Inflammatory macrophage treated with lipopolysaccharide for 4 hours (primary cell): ENCODE measurements at regions not wholly inside any gene's neighbourhood (a gene's known extent, or its start where the extent isn't known, plus 50 kb on each side); places are given as distances from the start of the nearest gene placed in this dataset.
A peak's percentile ranks its signal among the peaks of the same experiment; 100 is the strongest.

Source experiments
- DNase-seq: peaks from one replicate; pipeline ENCODE4 v3.0.0-alpha.2; 2020

- DNase-seq, result no peak
Observed at GRCh38 chr10:71072823-71073210, 139.6 kb upstream of the UNC5B start.

GRCh38 chr10:71073451-71074175 is 138.8 kb upstream of the UNC5B start:
- no peak for DNase-seq

GRCh38 chr10:71074176-71074755 is 138.1 kb upstream of the UNC5B start:
- no peak for DNase-seq

- DNase-seq, result no peak
Observed at GRCh38 chr10:71075086-71075758, 137.1 kb upstream of the UNC5B start.

GRCh38 chr10:71075759-71076472 is 136.5 kb upstream of the UNC5B start:
- DNase-seq, result no peak

- no peak for DNase-seq
Observed at GRCh38 chr10:71076473-71077142, 135.8 kb upstream of the UNC5B start.

- DNase-seq, result no peak
Observed at GRCh38 chr10:71077143-71077581, 135.2 kb upstream of the UNC5B start.

- DNase-seq, result no peak
Observed at GRCh38 chr10:71077796-71078453, 134.4 kb upstream of the UNC5B start.

GRCh38 chr10:71078454-71079145 is 133.8 kb upstream of the UNC5B start:
- no peak for DNase-seq

- no peak for DNase-seq
Observed at GRCh38 chr10:71079761-71080380, 132.5 kb upstream of the UNC5B start.

GRCh38 chr10:71080381-71081228 is 131.8 kb upstream of the UNC5B start:
- DNase-seq, result no peak

GRCh38 chr10:71081229-71081560 is 131.2 kb upstream of the UNC5B start:
- DNase-seq, result no peak

- DNase-seq, result no peak
Observed at GRCh38 chr10:71081912-71082311, 130.5 kb upstream of the UNC5B start.

- peak; percentile 81 for DNase-seq
Observed at GRCh38 chr10:71082960-71083715, 129.2 kb upstream of the UNC5B start.

- DNase-seq, result no peak
Observed at GRCh38 chr10:71083716-71083975, 128.7 kb upstream of the UNC5B start.

GRCh38 chr10:71084061-71084817 is 128.1 kb upstream of the UNC5B start:
- DNase-seq, result no peak

- DNase-seq, result no peak
Observed at GRCh38 chr10:71084818-71085126, 127.6 kb upstream of the UNC5B start.

- DNase-seq, result no peak
Observed at GRCh38 chr10:71085689-71086438, 126.5 kb upstream of the UNC5B start.
